ENCODE measurements at regions not wholly inside any gene's neighbourhood (a gene's known extent, or its start where the extent isn't known, plus 50 kb on each side); places are given as distances from the start of the nearest gene placed in this dataset.

GRCh38 chr6:12594530-12594893 lies 122.1 kb upstream of the PHACTR1 start:
- Histone ChIP-seq H3K36me3 (ENCODE audit: control insufficient read depth in 2 of 2, insufficient read depth in 2 of 2, low read length in 1 of 2) (no peaks in the 10 kb centered on the region), H3K27ac (ENCODE audit: low read depth in 1 of 2, low read length in 1 of 2) (no peak overlapping the region)
- WGBS = 64% methylated on average over 3 of the region's 3 CpGs

GRCh38 chr6:12595161-12595811 lies 121.3 kb upstream of the PHACTR1 start:
- Histone ChIP-seq H3K27ac (ENCODE audit: low read depth in 1 of 2, low read length in 1 of 2) (no peak overlapping the region), H3K27me3 (ENCODE audit: control insufficient read depth in 2 of 2, insufficient read depth in 1 of 2, low read length in 1 of 2) (no peaks in the 10 kb centered on the region), H3K9me3 (ENCODE audit: control insufficient read depth in 2 of 2, insufficient read depth in 1 of 2, low read length in 1 of 2) (no peaks in the 10 kb centered on the region), H3K36me3 (ENCODE audit: control insufficient read depth in 2 of 2, insufficient read depth in 2 of 2, low read length in 1 of 2) (no peaks in the 10 kb centered on the region), H3K4me3 (ENCODE audit: low read length in 2 of 2) (no peak overlapping the region), H3K4me1 (ENCODE audit: control insufficient read depth in 2 of 2, insufficient read depth in 2 of 2, low read length in 2 of 2) (no peaks in the 10 kb centered on the region)
- no peak for DNase-seq (ENCODE audit: low read depth in 6 of 9, low spot score in 9 of 9)
- WGBS = 33% methylated on average over 9 of the region's 9 CpGs

More at GRCh38 chr6:12594530-12594893, 122.1 kb upstream of the PHACTR1 start:
- no peak for DNase-seq (ENCODE audit: low read depth in 6 of 9, low spot score in 9 of 9)
- no peaks in the 10 kb centered on the region for H3K4me1 ChIP-seq (ENCODE audit: control insufficient read depth in 2 of 2, insufficient read depth in 2 of 2, low read length in 2 of 2)
- H3K4me3 ChIP-seq (ENCODE audit: low read length in 2 of 2) = no peak overlapping the region
- H3K27me3 ChIP-seq (ENCODE audit: control insufficient read depth in 2 of 2, insufficient read depth in 1 of 2, low read length in 1 of 2) = no peaks in the 10 kb centered on the region
- H3K9me3 ChIP-seq (ENCODE audit: control insufficient read depth in 2 of 2, insufficient read depth in 1 of 2, low read length in 1 of 2) = no peaks in the 10 kb centered on the region

- 95% methylated on average over 2 of the region's 2 CpGs for WGBS
- H3K4me3 ChIP-seq (ENCODE audit: low read length in 2 of 2) = no peak overlapping the region
- H3K27me3 ChIP-seq (ENCODE audit: control insufficient read depth in 2 of 2, insufficient read depth in 1 of 2, low read length in 1 of 2) = no peaks in the 10 kb centered on the region
- no peaks in the 10 kb centered on the region for H3K4me1 ChIP-seq (ENCODE audit: control insufficient read depth in 2 of 2, insufficient read depth in 2 of 2, low read length in 2 of 2)
- no peaks in the 10 kb centered on the region for H3K36me3 ChIP-seq (ENCODE audit: control insufficient read depth in 2 of 2, insufficient read depth in 2 of 2, low read length in 1 of 2)
- no peak overlapping the region for H3K27ac ChIP-seq (ENCODE audit: low read depth in 1 of 2, low read length in 1 of 2)
- no peak for DNase-seq (ENCODE audit: low read depth in 6 of 9, low spot score in 9 of 9)
- no peaks in the 10 kb centered on the region for H3K9me3 ChIP-seq (ENCODE audit: control insufficient read depth in 2 of 2, insufficient read depth in 1 of 2, low read length in 1 of 2)
These were observed 119.8 kb upstream of the PHACTR1 start for GRCh38 chr6:12596731-12597130.

GRCh38 chr6:12598919-12599318 lies 117.6 kb upstream of the PHACTR1 start:
- no peaks in the 10 kb centered on the region for H3K4me1 ChIP-seq (ENCODE audit: control insufficient read depth in 2 of 2, insufficient read depth in 2 of 2, low read length in 2 of 2)
- no peak overlapping the region for H3K27ac ChIP-seq (ENCODE audit: low read depth in 1 of 2, low read length in 1 of 2)
- no peaks in the 10 kb centered on the region for H3K9me3 ChIP-seq (ENCODE audit: control insufficient read depth in 2 of 2, insufficient read depth in 1 of 2, low read length in 1 of 2)
- H3K27me3 ChIP-seq (ENCODE audit: control insufficient read depth in 2 of 2, insufficient read depth in 1 of 2, low read length in 1 of 2) = no peaks in the 10 kb centered on the region
- 95% methylated on average over 2 of the region's 2 CpGs for WGBS
- no peak for DNase-seq (ENCODE audit: low read depth in 6 of 9, low spot score in 9 of 9)
- H3K36me3 ChIP-seq (ENCODE audit: control insufficient read depth in 2 of 2, insufficient read depth in 2 of 2, low read length in 1 of 2) = no peaks in the 10 kb centered on the region
- no peak overlapping the region for H3K4me3 ChIP-seq (ENCODE audit: low read length in 2 of 2)

- Histone ChIP-seq H3K4me3 (ENCODE audit: low read length in 2 of 2) (no peak overlapping the region), H3K36me3 (ENCODE audit: control insufficient read depth in 2 of 2, insufficient read depth in 2 of 2, low read length in 1 of 2) (no peaks in the 10 kb centered on the region), H3K27me3 (ENCODE audit: control insufficient read depth in 2 of 2, insufficient read depth in 1 of 2, low read length in 1 of 2) (no peaks in the 10 kb centered on the region), H3K9me3 (ENCODE audit: control insufficient read depth in 2 of 2, insufficient read depth in 1 of 2, low read length in 1 of 2) (no peaks in the 10 kb centered on the region), H3K27ac (ENCODE audit: low read depth in 1 of 2, low read length in 1 of 2) (no peak overlapping the region), H3K4me1 (ENCODE audit: control insufficient read depth in 2 of 2, insufficient read depth in 2 of 2, low read length in 2 of 2) (no peaks in the 10 kb centered on the region)
- no peak for DNase-seq (ENCODE audit: low read depth in 6 of 9, low spot score in 9 of 9)
- WGBS = 91% methylated on average over 3 of the region's 3 CpGs
These were observed 114.7 kb upstream of the PHACTR1 start for GRCh38 chr6:12601881-12602280.

GRCh38 chr6:12602342-12602741 lies 114.2 kb upstream of the PHACTR1 start:
- 98% methylated on average over 3 of the region's 3 CpGs for WGBS
- no peaks in the 10 kb centered on the region for H3K27me3 ChIP-seq (ENCODE audit: control insufficient read depth in 2 of 2, insufficient read depth in 1 of 2, low read length in 1 of 2)
- DNase-seq (ENCODE audit: low read depth in 6 of 9, low spot score in 9 of 9) = no peak
- no peaks in the 10 kb centered on the region for H3K9me3 ChIP-seq (ENCODE audit: control insufficient read depth in 2 of 2, insufficient read depth in 1 of 2, low read length in 1 of 2)
- no peaks in the 10 kb centered on the region for H3K4me1 ChIP-seq (ENCODE audit: control insufficient read depth in 2 of 2, insufficient read depth in 2 of 2, low read length in 2 of 2)
- H3K27ac ChIP-seq (ENCODE audit: low read depth in 1 of 2, low read length in 1 of 2) = no peak overlapping the region
- no peak overlapping the region for H3K4me3 ChIP-seq (ENCODE audit: low read length in 2 of 2)
- no peaks in the 10 kb centered on the region for H3K36me3 ChIP-seq (ENCODE audit: control insufficient read depth in 2 of 2, insufficient read depth in 2 of 2, low read length in 1 of 2)

- WGBS = 91% methylated on average over 6 of the region's 6 CpGs
- no peaks in the 10 kb centered on the region for H3K36me3 ChIP-seq (ENCODE audit: control insufficient read depth in 2 of 2, insufficient read depth in 2 of 2, low read length in 1 of 2)
- H3K4me1 ChIP-seq (ENCODE audit: control insufficient read depth in 2 of 2, insufficient read depth in 2 of 2, low read length in 2 of 2) = no peaks in the 10 kb centered on the region
- no peak overlapping the region for H3K4me3 ChIP-seq (ENCODE audit: low read length in 2 of 2)
- H3K27me3 ChIP-seq (ENCODE audit: control insufficient read depth in 2 of 2, insufficient read depth in 1 of 2, low read length in 1 of 2) = no peaks in the 10 kb centered on the region
- H3K9me3 ChIP-seq (ENCODE audit: control insufficient read depth in 2 of 2, insufficient read depth in 1 of 2, low read length in 1 of 2) = no peaks in the 10 kb centered on the region
- DNase-seq (ENCODE audit: low read depth in 6 of 9, low spot score in 9 of 9) = no peak
- no peak overlapping the region for H3K27ac ChIP-seq (ENCODE audit: low read depth in 1 of 2, low read length in 1 of 2)
These were observed 113.5 kb upstream of the PHACTR1 start for GRCh38 chr6:12602951-12603672.

GRCh38 chr6:12603673-12604049 lies 112.9 kb upstream of the PHACTR1 start:
- WGBS = 89% methylated on average over 3 of the region's 3 CpGs
- H3K36me3 ChIP-seq (ENCODE audit: control insufficient read depth in 2 of 2, insufficient read depth in 2 of 2, low read length in 1 of 2) = no peaks in the 10 kb centered on the region
- H3K4me1 ChIP-seq (ENCODE audit: control insufficient read depth in 2 of 2, insufficient read depth in 2 of 2, low read length in 2 of 2) = no peaks in the 10 kb centered on the region
- no peaks in the 10 kb centered on the region for H3K27me3 ChIP-seq (ENCODE audit: control insufficient read depth in 2 of 2, insufficient read depth in 1 of 2, low read length in 1 of 2)
- H3K27ac ChIP-seq (ENCODE audit: low read depth in 1 of 2, low read length in 1 of 2) = no peak overlapping the region
- no peak overlapping the region for H3K4me3 ChIP-seq (ENCODE audit: low read length in 2 of 2)
- no peaks in the 10 kb centered on the region for H3K9me3 ChIP-seq (ENCODE audit: control insufficient read depth in 2 of 2, insufficient read depth in 1 of 2, low read length in 1 of 2)
- DNase-seq (ENCODE audit: low read depth in 6 of 9, low spot score in 9 of 9) = no peak

GRCh38 chr6:12605888-12606345 lies 110.7 kb upstream of the PHACTR1 start:
- no peak overlapping the region for H3K27ac ChIP-seq (ENCODE audit: low read depth in 1 of 2, low read length in 1 of 2)
- DNase-seq (ENCODE audit: low read depth in 6 of 9, low spot score in 9 of 9) = peak; percentile 9 to 63 (median 30)

More at GRCh38 chr6:12605888-12606345, 110.7 kb upstream of the PHACTR1 start:
- Histone ChIP-seq H3K4me1 (ENCODE audit: control insufficient read depth in 2 of 2, insufficient read depth in 2 of 2, low read length in 2 of 2) (no peaks in the 10 kb centered on the region), H3K36me3 (ENCODE audit: control insufficient read depth in 2 of 2, insufficient read depth in 2 of 2, low read length in 1 of 2) (no peaks in the 10 kb centered on the region), H3K9me3 (ENCODE audit: control insufficient read depth in 2 of 2, insufficient read depth in 1 of 2, low read length in 1 of 2) (no peaks in the 10 kb centered on the region), H3K27me3 (ENCODE audit: control insufficient read depth in 2 of 2, insufficient read depth in 1 of 2, low read length in 1 of 2) (no peaks in the 10 kb centered on the region), H3K4me3 (ENCODE audit: low read length in 2 of 2) (no peak overlapping the region)
- 55% methylated on average over 7 of the region's 7 CpGs for WGBS
